Prostate gland (tissue), 2 donors: ENCODE measurements at regions not wholly inside any gene's neighbourhood (a gene's known extent, or its start where the extent isn't known, plus 50 kb on each side); places are given as distances from the start of the nearest gene placed in this dataset.
"Not testable (repeated sequence)": the region's sequence is repeated elsewhere in the genome, so short reads cannot be mapped to it uniquely, and the experiment has no call there.

Experiments
- DNase-seq: peaks from one replicate; pipeline ENCODE4 v3.0.0-alpha.2; 2019; ENCODE audit warnings: low spot score
- H3K27ac ChIP-seq, 2 donors: fragments of 200-600 bp; sonication (generic); 2 replicates each; pipeline ENCODE4 v1.5.1; 2017 to 2019
- H3K27me3 ChIP-seq: fragments of 200-600 bp; sonication (generic); replicated peaks from 2 replicates; pipeline ENCODE4 v1.5.1; 2019; ENCODE audit not compliant: insufficient read depth
- H3K36me3 ChIP-seq, 2 donors: fragments of 200-600 bp; sonication (generic); 1 replicate in 1 of 2; 2 replicates in 1 of 2; pipeline versions ENCODE4 v1.5.1 to v1.8.1; 2017 to 2019
- H3K4me1 ChIP-seq: fragments of 200-600 bp; sonication (generic); replicated peaks from 2 replicates; pipeline ENCODE4 v1.5.1; 2019
- H3K4me3 ChIP-seq, 2 donors: fragments of 200-600 bp; sonication (generic); 2 replicates each; pipeline ENCODE4 v1.5.1; 2017 to 2019
- H3K9me3 ChIP-seq: fragments of 200-600 bp; sonication (generic); 2 replicates; pipeline ENCODE4 v1.5.1; 2017
- POLR2A ChIP-seq: fragments of 450-650 bp; IDR thresholded peaks from one replicate; pipeline ENCODE4 v1.6.1; 2016; ENCODE audit warnings: antibody characterized with exemption, mild to moderate bottlenecking
- POLR2AphosphoS5 ChIP-seq: sonication (generic); formaldehyde crosslinking; IDR thresholded peaks from one replicate; pipeline ENCODE4 v1.6.1; 2017; ENCODE audit warnings: antibody characterized with exemption
- WGBS: methylation state at CpG from one replicate; pipeline ENCODE4 v1.1.5; 2018; 5-methylcytosine and 5-hydroxymethylcytosine counted together
- intact Hi-C: fragments of 100-400 bp; cut with DNase I; formaldehyde crosslinking; loops from one replicate; pipeline ENCODE4 v1.14.2; 2022
- TF ChIP-seq, protein P1 (sequence below), 4 experiments: fragments of 200-600 bp in 2 of 4; fragments of 450-650 bp in 2 of 4; sonication (generic) in 2 of 4; IDR thresholded peaks; 1 replicate in 3 of 4; 2 replicates in 1 of 4; pipeline ENCODE4 v1.5.1; 2016 to 2019; ENCODE audit warnings: antibody characterized with exemption in 4 of 4, mild to moderate bottlenecking in 2 of 4, moderate library complexity in 2 of 4

DNA sequence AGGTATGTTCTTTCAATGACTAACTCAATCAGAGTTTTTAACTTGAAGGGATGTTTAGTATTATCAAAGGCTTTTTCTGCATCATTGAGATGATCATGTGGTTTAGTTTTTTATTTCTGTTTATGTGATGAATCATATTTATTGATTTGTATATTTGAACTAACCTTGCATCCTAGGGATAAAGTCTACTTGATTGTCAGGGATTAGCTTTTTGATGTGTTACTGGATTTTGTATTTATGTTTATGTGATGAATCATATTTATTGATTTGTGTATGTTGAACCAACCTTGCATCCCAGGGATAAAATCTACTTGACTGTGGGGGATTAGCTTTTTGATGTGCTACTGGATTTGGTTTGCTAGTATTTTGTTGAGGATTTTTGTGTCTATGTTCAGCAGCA is 615.4 kb upstream of the GRID2 start:
- DNase-seq, result no peak
- intact Hi-C loops, result no loop called here
- no peaks in the 10 kb centered on the region for H3K9me3 ChIP-seq
- no peak overlapping the region for H3K27ac ChIP-seq
- no peaks in the 10 kb centered on the region for H3K27me3 ChIP-seq
- TF ChIP-seq, protein P1, sequence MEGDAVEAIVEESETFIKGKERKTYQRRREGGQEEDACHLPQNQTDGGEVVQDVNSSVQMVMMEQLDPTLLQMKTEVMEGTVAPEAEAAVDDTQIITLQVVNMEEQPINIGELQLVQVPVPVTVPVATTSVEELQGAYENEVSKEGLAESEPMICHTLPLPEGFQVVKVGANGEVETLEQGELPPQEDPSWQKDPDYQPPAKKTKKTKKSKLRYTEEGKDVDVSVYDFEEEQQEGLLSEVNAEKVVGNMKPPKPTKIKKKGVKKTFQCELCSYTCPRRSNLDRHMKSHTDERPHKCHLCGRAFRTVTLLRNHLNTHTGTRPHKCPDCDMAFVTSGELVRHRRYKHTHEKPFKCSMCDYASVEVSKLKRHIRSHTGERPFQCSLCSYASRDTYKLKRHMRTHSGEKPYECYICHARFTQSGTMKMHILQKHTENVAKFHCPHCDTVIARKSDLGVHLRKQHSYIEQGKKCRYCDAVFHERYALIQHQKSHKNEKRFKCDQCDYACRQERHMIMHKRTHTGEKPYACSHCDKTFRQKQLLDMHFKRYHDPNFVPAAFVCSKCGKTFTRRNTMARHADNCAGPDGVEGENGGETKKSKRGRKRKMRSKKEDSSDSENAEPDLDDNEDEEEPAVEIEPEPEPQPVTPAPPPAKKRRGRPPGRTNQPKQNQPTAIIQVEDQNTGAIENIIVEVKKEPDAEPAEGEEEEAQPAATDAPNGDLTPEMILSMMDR (IDR thresholded peaks at IDR 0.05), result no peak
- no peaks in the 10 kb centered on the region for H3K4me1 ChIP-seq
- H3K36me3 ChIP-seq, result no peaks in the 10 kb centered on the region
- no peak overlapping the region for H3K4me3 ChIP-seq

DNA sequence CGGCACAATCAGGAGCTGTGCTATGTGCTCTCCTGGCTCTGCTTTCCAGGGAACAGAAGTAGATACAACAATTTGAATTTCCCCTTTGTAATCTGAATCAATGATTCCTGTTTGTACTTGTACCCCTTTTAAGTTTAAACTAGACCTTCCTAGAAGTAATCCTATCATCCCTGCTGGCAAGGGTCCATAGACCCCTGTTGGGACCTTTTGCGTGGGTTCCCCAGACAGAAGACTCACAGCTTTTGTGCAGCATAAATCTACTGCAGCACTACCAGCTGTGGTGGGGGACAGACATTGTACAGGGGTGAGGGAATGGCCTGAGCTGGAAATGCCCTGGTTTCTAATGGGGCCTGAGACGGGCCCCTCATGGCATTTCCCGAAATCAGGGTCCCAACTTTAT is 604.1 kb upstream of the GRID2 start:
- H3K4me1 ChIP-seq, intact Hi-C loops, DNase-seq, H3K9me3 ChIP-seq, H3K27me3 ChIP-seq, H3K27ac ChIP-seq, H3K36me3 ChIP-seq, H3K4me3 ChIP-seq: not testable (repeated sequence)
- WGBS, result 70% methylated on average over 4 of the region's 4 CpGs

DNA sequence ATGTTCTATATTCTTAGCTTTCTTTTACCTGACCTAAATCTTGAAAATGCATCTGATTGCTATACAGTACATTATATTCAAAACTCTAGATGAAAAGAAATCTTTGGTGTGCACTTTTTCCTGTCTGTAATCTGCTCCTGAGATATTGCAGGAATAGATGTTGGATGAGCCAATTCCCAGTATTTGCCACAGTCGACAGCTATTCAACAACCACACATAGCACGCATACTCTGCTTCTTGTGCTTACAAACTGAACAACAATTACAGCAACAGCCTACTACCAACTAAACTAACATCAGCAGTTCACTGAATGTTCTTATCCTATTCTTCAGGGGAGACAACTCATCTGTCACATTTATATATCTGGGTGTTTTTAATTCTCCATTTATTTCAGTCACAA is 573.9 kb upstream of the GRID2 start:
- H3K27me3 ChIP-seq, result no peaks in the 10 kb centered on the region
- 88% methylated on average over 2 of the region's 2 CpGs for WGBS
- H3K36me3 ChIP-seq, result no peaks in the 10 kb centered on the region
- no peaks in the 10 kb centered on the region for H3K9me3 ChIP-seq
- no peak for DNase-seq
- intact Hi-C loops, result no loop called here
- no peak for TF ChIP-seq POLR2AphosphoS5
- TF ChIP-seq POLR2A, result no peak
- TF ChIP-seq, protein P1 (IDR thresholded peaks at IDR 0.05), result no peak
- no peak overlapping the region for H3K27ac ChIP-seq
- H3K4me1 ChIP-seq, result no peaks in the 10 kb centered on the region
- no peak overlapping the region for H3K4me3 ChIP-seq

DNA sequence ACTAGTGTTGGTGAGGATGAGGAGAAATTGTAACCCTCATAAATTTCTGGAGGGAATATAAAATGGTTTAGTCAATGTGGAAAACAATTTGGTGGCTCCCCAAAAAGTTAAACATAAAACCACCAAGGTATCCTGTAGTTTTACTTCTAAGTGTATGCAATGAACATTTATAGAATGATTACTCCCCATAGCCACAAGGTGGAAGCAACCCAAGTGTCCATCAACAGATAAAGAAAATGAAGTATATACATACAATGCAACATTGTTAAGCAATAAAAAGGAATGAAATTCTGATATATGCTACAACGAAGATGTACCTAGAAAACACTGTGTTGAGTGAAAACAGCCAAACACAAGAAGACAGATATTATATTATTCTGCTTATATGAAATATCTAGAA is 569.1 kb upstream of the GRID2 start:
- H3K4me3 ChIP-seq, result no peak overlapping the region
- H3K9me3 ChIP-seq, result no peaks in the 10 kb centered on the region
- 86% methylated on average over 1 of the region's 1 CpG for WGBS
- intact Hi-C loops, result no loop called here
- H3K27me3 ChIP-seq, result no peaks in the 10 kb centered on the region
- H3K36me3 ChIP-seq, result no peaks in the 10 kb centered on the region
- no peak for DNase-seq
- H3K27ac ChIP-seq, result no peak overlapping the region
- TF ChIP-seq, protein P1 (IDR thresholded peaks at IDR 0.05), result no peak
- no peak for TF ChIP-seq POLR2AphosphoS5
- no peak for TF ChIP-seq POLR2A
- no peaks in the 10 kb centered on the region for H3K4me1 ChIP-seq

DNA sequence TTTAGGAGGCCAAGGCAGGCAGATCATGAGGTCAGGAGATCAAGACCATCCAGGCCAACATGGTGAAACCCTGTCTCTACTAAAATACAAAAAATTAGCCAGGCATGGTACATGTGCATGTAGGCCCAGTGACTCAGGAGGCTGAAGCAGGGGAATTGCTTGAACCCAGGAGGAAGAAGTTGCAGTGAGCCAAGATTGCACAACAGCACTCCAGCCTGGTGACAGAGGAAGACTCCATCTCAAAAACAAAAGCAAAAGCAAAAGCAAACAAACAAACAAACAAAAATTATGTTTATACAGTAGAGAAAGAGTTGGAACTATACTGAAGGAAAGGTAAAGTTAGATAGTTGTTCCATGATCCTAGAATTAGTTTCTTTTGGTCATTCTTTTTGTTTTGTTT is 564.9 kb upstream of the GRID2 start:
- H3K36me3 ChIP-seq, H3K27me3 ChIP-seq, H3K4me3 ChIP-seq, H3K27ac ChIP-seq, intact Hi-C loops, H3K9me3 ChIP-seq, H3K4me1 ChIP-seq, DNase-seq: not testable (repeated sequence)

DNA sequence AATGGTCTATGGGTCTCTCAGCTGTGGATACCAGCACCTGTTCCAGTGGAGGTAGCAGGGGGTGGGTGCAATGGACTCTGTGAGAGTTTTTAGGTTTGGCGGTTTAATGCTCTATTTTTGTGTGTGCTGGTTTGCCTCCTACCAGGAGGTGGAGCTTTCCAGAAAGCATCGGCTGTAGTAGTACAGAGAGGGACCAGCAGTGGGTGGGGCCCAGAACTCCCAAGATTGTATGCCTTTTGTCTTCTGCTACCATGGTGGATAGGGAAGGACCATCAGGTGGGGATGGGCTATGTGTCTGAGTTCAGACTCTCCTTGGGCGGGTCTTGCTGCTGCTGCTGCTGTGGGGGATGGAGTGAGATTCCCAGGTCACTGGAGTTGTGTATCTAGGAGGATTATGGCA is 557.2 kb upstream of the GRID2 start:
- TF ChIP-seq POLR2A (no peak), POLR2AphosphoS5 (no peak)
- TF ChIP-seq, protein P1 (IDR thresholded peaks at IDR 0.05), result no peak
- intact Hi-C loops, result no loop called here
- 77% methylated on average over 3 of the region's 3 CpGs for WGBS

More for the DNA sequence above, 557.2 kb upstream of the GRID2 start:
- no peak overlapping the region for H3K27ac ChIP-seq
- no peaks in the 10 kb centered on the region for H3K4me1 ChIP-seq
- no peaks in the 10 kb centered on the region for H3K27me3 ChIP-seq
- no peak overlapping the region for H3K4me3 ChIP-seq
- DNase-seq, result no peak
- H3K36me3 ChIP-seq, result no peaks in the 10 kb centered on the region
- H3K9me3 ChIP-seq, result no peaks in the 10 kb centered on the region
